Naive thymus-derived CD8-positive, alpha-beta T cell (primary cell): ENCODE measurements at regions not wholly inside any gene's neighbourhood (a gene's known extent, or its start where the extent isn't known, plus 50 kb on each side); places are given as distances from the start of the nearest gene placed in this dataset.
A peak's percentile ranks its signal among the peaks of the same experiment; 100 is the strongest.

Experiments
- ATAC-seq, 2 donors: fragments of 150-1000 bp; cut with Tn5 transposase in 1 of 2; sonication (Bioruptor Pico), chemical (Tn5 transposase) in 1 of 2; 1 replicate in 1 of 2; 2 replicates in 1 of 2; pipeline ENCODE4 v1.10.0; 2021; ENCODE audit warnings: mild to moderate bottlenecking in 2 of 2, moderate library complexity in 2 of 2
- POLR2A ChIA-PET: fragments of 350-600 bp; sonication (Branson Sonifier 250); formaldehyde crosslinking; loops from one replicate; lab custom pipeline; 2021; ENCODE audit warnings: antibody characterized with exemption; lab: Charles Lee
- DNase-seq, 10 donors: peaks; one replicate each; pipeline versions ENCODE4 v3.0.0 to v3.0.0-alpha.2; 2020 to 2022
- H3K27ac Mint-ChIP-seq, 10 donors: one replicate each; pipeline ENCODE4 v1.8.0; 2020 to 2022; ENCODE audit warnings: mild to moderate bottlenecking in 10 of 10, mixed read lengths in 10 of 10, moderate library complexity in 4 of 10, inconsistent platforms in 1 of 10
- H3K27me3 Mint-ChIP-seq, 5 donors: one replicate each; pipeline ENCODE4 v1.8.0; 2021 to 2022; ENCODE audit warnings: mixed read lengths in 5 of 5
- H3K36me3 Mint-ChIP-seq, 3 donors: one replicate each; pipeline ENCODE4 v1.8.0; 2020 to 2022; ENCODE audit warnings: mixed read lengths in 3 of 3, mild to moderate bottlenecking in 2 of 3, inconsistent platforms in 1 of 3
- H3K4me1 Mint-ChIP-seq, 4 donors: one replicate each; pipeline ENCODE4 v1.8.0; 2021 to 2022; ENCODE audit warnings: mixed read lengths in 4 of 4
- H3K4me3 Mint-ChIP-seq, 10 donors: one replicate each; pipeline ENCODE4 v1.8.0; 2020 to 2022; ENCODE audit warnings: mild to moderate bottlenecking in 10 of 10, mixed read lengths in 10 of 10, moderate library complexity in 6 of 10, inconsistent platforms in 1 of 10
- H3K9me3 Mint-ChIP-seq, 9 donors: one replicate each; pipeline ENCODE4 v1.8.0; 2020 to 2022; ENCODE audit warnings: mixed read lengths in 9 of 9, mild to moderate bottlenecking in 3 of 9, inconsistent platforms in 1 of 9, moderate library complexity in 1 of 9

GRCh38 chr1:3954170-3955169 lies 54.4 kb upstream of the C1orf174 start:
- ATAC-seq (no peak), DNase-seq (peak in 1 of 10 donors; percentile 44)
- Mint-ChIP-seq H3K4me3 (no peak overlapping the region), H3K9me3 (peaks cover 0 to 5% (median 0%) of the 10 kb centered on the region in 9 donors), H3K27me3 (peaks cover 19 to 53% (median 30%) of the 10 kb centered on the region in 5 donors), H3K27ac (no peak overlapping the region), H3K4me1 (peaks cover 0 to 4% (median 0%) of the 10 kb centered on the region in 4 donors), H3K36me3 (peaks cover 0 to 2% (median 0%) of the 10 kb centered on the region in 3 donors)
- POLR2A ChIA-PET, result no interaction called here

GRCh38 chr1:3955196-3955772 lies 55.2 kb upstream of the C1orf174 start:
- POLR2A ChIA-PET, result no interaction called here
- peaks cover 19 to 47% (median 28%) of the 10 kb centered on the region in 5 donors for H3K27me3 Mint-ChIP-seq
- DNase-seq (peak in 1 of 10 donors; percentile 26), ATAC-seq (no peak)
- H3K4me1 Mint-ChIP-seq, result peaks cover 0 to 4% (median 0%) of the 10 kb centered on the region in 4 donors
- H3K36me3 Mint-ChIP-seq, result peaks cover 0 to 2% (median 0%) of the 10 kb centered on the region in 3 donors
- H3K9me3 Mint-ChIP-seq, result peaks cover 0 to 1% (median 0%) of the 10 kb centered on the region in 9 donors
- no peak overlapping the region for H3K4me3 Mint-ChIP-seq
- H3K27ac Mint-ChIP-seq, result peak overlapping the region in 1 of 10 donors; percentile 13

DNA sequence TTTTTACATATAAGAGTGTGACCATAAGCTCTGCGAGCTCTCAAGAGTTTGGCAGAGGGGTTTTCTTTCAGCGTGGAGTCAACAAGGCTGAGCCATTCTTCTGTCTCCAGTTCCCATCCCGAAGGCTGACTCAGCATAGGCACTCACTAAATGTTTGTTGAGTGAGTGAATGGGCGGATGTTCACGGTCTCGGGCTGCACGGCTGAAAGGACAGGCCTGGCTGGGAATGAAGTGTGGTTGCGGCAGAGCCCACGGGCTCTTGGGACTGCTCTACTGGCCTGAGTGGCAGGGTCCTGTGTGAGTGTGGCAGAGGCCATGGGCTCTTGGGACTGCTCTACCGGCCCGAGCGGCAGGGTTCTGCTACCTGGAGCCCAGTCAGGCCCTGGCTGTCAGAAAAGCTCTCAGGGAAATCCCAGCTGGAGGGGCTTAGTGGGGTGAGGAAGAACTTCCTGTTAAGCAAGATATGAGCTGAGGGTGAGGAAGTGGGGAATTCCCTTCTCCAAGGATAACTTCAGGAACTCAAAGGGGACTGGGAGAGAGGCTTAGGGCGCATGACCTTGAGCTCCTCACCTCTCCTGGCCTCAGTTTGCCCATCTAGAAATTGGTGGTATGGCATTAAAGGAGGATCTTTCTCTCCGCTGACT lies 56.6 kb upstream of the C1orf174 start:
- Mint-ChIP-seq H3K4me3 (no peak overlapping the region), H3K36me3 (peaks cover 0 to 2% (median 0%) of the 10 kb centered on the region in 3 donors)

GRCh38 chr1:3959361-3959760 lies 59.3 kb upstream of the C1orf174 start:
- no peak for ATAC-seq
- POLR2A ChIA-PET, result no interaction called here
- Mint-ChIP-seq H3K4me3 (no peak overlapping the region), H3K9me3 (no peaks in the 10 kb centered on the region), H3K27me3 (peaks cover 6 to 16% (median 12%) of the 10 kb centered on the region in 5 donors), H3K4me1 (peaks cover 0 to 6% (median 0%) of the 10 kb centered on the region in 4 donors), H3K36me3 (peaks cover 0 to 2% (median 0%) of the 10 kb centered on the region in 3 donors), H3K27ac (no peak overlapping the region)
- DNase-seq, result peak in 1 of 10 donors; percentile 55

More for the DNA sequence above, 56.6 kb upstream of the C1orf174 start:
- Mint-ChIP-seq H3K27ac (no peak overlapping the region), H3K4me1 (peaks cover 0 to 4% (median 0%) of the 10 kb centered on the region in 4 donors), H3K27me3 (peaks cover 19 to 42% (median 28%) of the 10 kb centered on the region in 5 donors), H3K9me3 (no peaks in the 10 kb centered on the region)
- POLR2A ChIA-PET, result no interaction called here
- no peak for ATAC-seq
- DNase-seq, result peak in 1 of 10 donors; percentile 30

DNA sequence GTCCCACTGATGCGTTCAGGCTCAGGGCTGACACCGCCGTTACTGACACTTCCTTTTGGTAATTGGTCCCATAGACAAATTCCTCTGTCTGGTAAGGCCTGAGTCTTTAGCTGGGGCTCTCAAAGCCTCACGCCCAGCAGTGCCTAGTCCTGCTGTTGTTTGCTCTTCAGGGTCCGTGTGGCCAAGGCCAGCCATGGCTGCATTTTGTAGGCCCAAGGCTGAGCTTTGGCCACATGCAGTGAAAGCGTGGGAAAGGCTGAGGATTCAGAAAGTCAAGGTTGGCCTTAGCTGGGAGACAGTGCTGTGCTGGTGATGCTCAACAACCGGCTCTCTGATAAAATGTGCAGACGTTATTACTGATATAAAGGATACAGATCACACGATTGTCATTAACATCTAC lies 63.5 kb upstream of the C1orf174 start:
- no peak overlapping the region for H3K4me3 Mint-ChIP-seq
- peaks cover 0 to 4% (median 0%) of the 10 kb centered on the region in 3 donors for H3K36me3 Mint-ChIP-seq
- H3K4me1 Mint-ChIP-seq, result peaks cover 0 to 2% (median 0%) of the 10 kb centered on the region in 4 donors
- H3K27me3 Mint-ChIP-seq, result peaks cover 4 to 18% (median 9%) of the 10 kb centered on the region in 5 donors
- POLR2A ChIA-PET, result no interaction called here
- peaks cover 0 to 6% (median 1%) of the 10 kb centered on the region in 9 donors for H3K9me3 Mint-ChIP-seq
- ATAC-seq (no peak), DNase-seq (no peak)
- H3K27ac Mint-ChIP-seq, result no peak overlapping the region

DNA sequence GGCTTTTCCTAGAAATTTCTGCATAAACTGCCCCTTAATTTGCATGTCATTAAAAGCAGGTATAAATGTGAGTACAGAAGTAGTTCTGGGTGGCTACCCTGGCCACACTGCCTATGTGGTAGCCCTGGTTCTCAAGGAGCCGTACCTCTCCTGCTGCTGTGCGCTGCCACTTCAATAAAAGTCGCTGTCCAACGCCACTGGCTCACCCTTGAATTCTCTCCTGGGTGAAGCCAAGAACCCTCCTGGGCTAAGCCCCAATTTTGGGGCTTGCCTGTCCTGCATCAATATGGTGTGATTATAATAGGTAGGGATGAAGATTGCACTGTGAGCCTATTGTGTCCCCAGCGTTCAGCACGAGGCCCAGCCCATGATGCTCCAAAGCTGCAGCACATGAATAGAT lies 65.6 kb upstream of the C1orf174 start:
- no peak overlapping the region for H3K27ac Mint-ChIP-seq
- peaks cover 0 to 4% (median 0%) of the 10 kb centered on the region in 3 donors for H3K36me3 Mint-ChIP-seq
- peaks cover 0 to 6% (median 1%) of the 10 kb centered on the region in 9 donors for H3K9me3 Mint-ChIP-seq
- POLR2A ChIA-PET, result no interaction called here
- peaks cover 4 to 27% (median 12%) of the 10 kb centered on the region in 5 donors for H3K27me3 Mint-ChIP-seq
- H3K4me3 Mint-ChIP-seq, result no peak overlapping the region
- no peak for ATAC-seq
- H3K4me1 Mint-ChIP-seq, result peaks cover 0 to 2% (median 0%) of the 10 kb centered on the region in 4 donors
- DNase-seq, result peak in 1 of 10 donors; percentile 11

DNA sequence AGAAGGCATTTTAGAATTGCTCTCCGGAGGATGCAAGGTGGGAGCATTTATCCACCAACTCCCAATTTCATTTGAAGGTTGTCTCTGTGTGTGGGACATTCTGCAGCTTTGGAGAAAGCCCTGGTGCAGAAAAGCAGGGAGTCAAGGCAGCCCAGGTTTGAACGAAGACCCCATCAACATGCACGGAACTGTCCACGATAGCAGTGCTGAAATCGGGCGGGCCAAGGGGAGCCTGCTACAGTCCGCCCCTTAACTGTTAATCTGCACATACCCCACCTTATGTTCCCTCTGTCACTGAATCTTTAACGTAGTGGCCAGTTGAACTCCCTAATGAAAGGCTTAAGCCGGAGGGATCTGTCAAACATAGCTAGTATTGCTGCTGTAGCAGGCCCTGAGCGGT lies 68.8 kb upstream of the C1orf174 start:
- ATAC-seq, result no peak
- Mint-ChIP-seq H3K36me3 (peaks cover 0 to 4% (median 0%) of the 10 kb centered on the region in 3 donors), H3K4me3 (no peak overlapping the region), H3K27me3 (peaks cover 6 to 46% (median 27%) of the 10 kb centered on the region in 5 donors), H3K27ac (no peak overlapping the region), H3K9me3 (peaks cover 0 to 6% (median 1%) of the 10 kb centered on the region in 9 donors), H3K4me1 (peaks cover 0 to 2% (median 0%) of the 10 kb centered on the region in 4 donors)
- DNase-seq, result peak in 1 of 10 donors; percentile 15
- POLR2A ChIA-PET, result no interaction called here

GRCh38 chr1:3971981-3972380 lies 71.9 kb upstream of the C1orf174 start:
- H3K4me3 Mint-ChIP-seq, result no peak overlapping the region
- no peak overlapping the region for H3K27ac Mint-ChIP-seq
- DNase-seq (no peak), ATAC-seq (no peak)
- H3K27me3 Mint-ChIP-seq, result peaks cover 8 to 57% (median 37%) of the 10 kb centered on the region in 5 donors
- POLR2A ChIA-PET, result no interaction called here
- peaks cover 0 to 1% (median 0%) of the 10 kb centered on the region in 4 donors for H3K4me1 Mint-ChIP-seq
- H3K9me3 Mint-ChIP-seq, result peaks cover 0 to 6% (median 0%) of the 10 kb centered on the region in 9 donors
- peaks cover 0 to 4% (median 0%) of the 10 kb centered on the region in 3 donors for H3K36me3 Mint-ChIP-seq

- DNase-seq, result peak in 1 of 10 donors; percentile 6
- POLR2A ChIA-PET, result no interaction called here
- Mint-ChIP-seq H3K27ac (no peak overlapping the region), H3K4me1 (peaks cover 0 to 1% (median 0%) of the 10 kb centered on the region in 4 donors), H3K36me3 (no peaks in the 10 kb centered on the region), H3K9me3 (no peaks in the 10 kb centered on the region), H3K27me3 (peaks cover 4 to 40% (median 21%) of the 10 kb centered on the region in 5 donors), H3K4me3 (no peak overlapping the region)
- no peak for ATAC-seq
Observed at GRCh38 chr1:3975903-3976630, 76.0 kb upstream of the C1orf174 start.

DNA sequence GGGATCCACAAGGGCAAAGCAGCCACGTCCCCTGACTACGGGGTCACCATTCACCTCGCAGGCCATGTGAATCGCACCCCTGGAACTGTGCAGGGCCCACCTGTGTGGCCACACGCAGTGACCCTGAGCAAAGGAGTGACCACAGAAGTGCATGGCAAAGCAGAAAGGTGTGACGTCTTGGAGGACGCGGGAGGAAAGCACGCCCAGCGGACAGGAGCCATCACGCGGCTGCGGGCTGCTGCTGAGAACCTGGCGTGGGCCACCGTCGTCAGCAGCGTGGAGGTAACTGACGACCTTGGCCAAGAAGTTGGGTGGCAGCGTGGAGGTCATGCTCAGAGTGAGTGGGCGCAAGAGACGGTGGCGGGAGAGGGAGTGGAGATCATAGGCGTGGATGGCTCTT lies 76.7 kb upstream of the C1orf174 start:
- ATAC-seq (no peak), DNase-seq (peak in 1 of 10 donors; percentile 30)
- peaks cover 0 to 1% (median under 1%) of the 10 kb centered on the region in 4 donors for H3K4me1 Mint-ChIP-seq
- H3K27ac Mint-ChIP-seq, result peak overlapping the region in 1 of 10 donors; percentile 45
- POLR2A ChIA-PET, result no interaction called here
- H3K36me3 Mint-ChIP-seq, result no peaks in the 10 kb centered on the region
- no peaks in the 10 kb centered on the region for H3K9me3 Mint-ChIP-seq
- no peak overlapping the region for H3K4me3 Mint-ChIP-seq
- H3K27me3 Mint-ChIP-seq, result peaks cover 2 to 35% (median 18%) of the 10 kb centered on the region in 5 donors

GRCh38 chr1:3978196-3978989 lies 78.3 kb upstream of the C1orf174 start:
- no peak for ATAC-seq
- Mint-ChIP-seq H3K27me3 (peaks cover 7 to 39% (median 21%) of the 10 kb centered on the region in 5 donors), H3K36me3 (no peaks in the 10 kb centered on the region), H3K27ac (no peak overlapping the region), H3K4me1 (peaks cover 0 to 3% (median under 1%) of the 10 kb centered on the region in 4 donors), H3K4me3 (no peak overlapping the region), H3K9me3 (no peaks in the 10 kb centered on the region)
- DNase-seq, result peak in 1 of 10 donors; percentile 11
- POLR2A ChIA-PET, result no interaction called here
